Endothelial cell of umbilical vein (primary cell): ENCODE measurements at regions not wholly inside any gene's neighbourhood (a gene's known extent, or its start where the extent isn't known, plus 50 kb on each side); places are given as distances from the start of the nearest gene placed in this dataset.

Source experiments
- BruUV-seq: library from RNA; stranded (reverse); fragments of 400-500 nt; replicated peaks from 2 replicates; lab custom pipeline; 2021; lab: Mats Ljungman, UMichigan
- CTCF ChIA-PET: fragments of 300-600, 350-600 bp; sonication (Branson Sonifier 250); formaldehyde crosslinking; loops from one replicate; lab custom pipeline; 2021; ENCODE audit warnings: antibody characterized with exemption, inconsistent platforms; lab: Charles Lee
- POLR2A ChIA-PET: fragments of 300-600, 350-600 bp; sonication (Branson Sonifier 250); formaldehyde crosslinking; loops from one replicate; lab custom pipeline; 2021; ENCODE audit warnings: antibody characterized with exemption, inconsistent platforms; lab: Charles Lee
- DNase-seq: peaks from one replicate; pipeline ENCODE4 v3.0.0-alpha.2; 2011; ENCODE audit warnings: low read depth, low spot score
- FAIRE-seq: peaks from 2 replicates; lab custom pipeline; 2011; peaks lifted over from hg19 to GRCh38; lab: Jason Lieb, UNC
- H2AFZ ChIP-seq: 2 replicates; pipeline ENCODE4 v1.6.0; 2012; ENCODE audit warnings: low read depth, low read length, control low read depth, inconsistent platforms
- H3K27ac ChIP-seq: 2 replicates; pipeline ENCODE4 v1.5.1; 2011; ENCODE audit warnings: low read depth, mild to moderate bottlenecking, control low read depth, low read length, moderate library complexity; ENCODE audit not compliant: insufficient read depth
- H3K27me3 ChIP-seq, 2 experiments: 2 replicates each; pipeline versions ENCODE4 v1.6.0 to v1.6.1; 2011; ENCODE audit warnings: low read length in 2 of 2, mixed read lengths in 1 of 2; ENCODE audit not compliant: control insufficient read depth in 2 of 2, insufficient read depth in 2 of 2
- H3K36me3 ChIP-seq, 2 experiments: 2 replicates in 1 of 2; 3 replicates in 1 of 2; pipeline ENCODE4 v1.5.1; 2011; ENCODE audit warnings: low read length in 2 of 2, mild to moderate bottlenecking in 1 of 2, moderate library complexity in 1 of 2; ENCODE audit not compliant: control insufficient read depth in 2 of 2, insufficient read depth in 2 of 2; ENCODE audit errors: extremely low read depth in 1 of 2
- H3K4me1 ChIP-seq: 3 replicates; pipeline ENCODE4 v1.5.1; 2011; ENCODE audit warnings: mild to moderate bottlenecking, low read length; ENCODE audit not compliant: control insufficient read depth, insufficient read depth; ENCODE audit errors: extremely low read depth
- H3K4me2 ChIP-seq: 2 replicates; pipeline ENCODE4 v1.6.1; 2011; ENCODE audit warnings: low read length, control low read depth, mixed read lengths; ENCODE audit not compliant: insufficient read depth
- H3K4me3 ChIP-seq, 3 experiments: fragments of 200-600 bp in 1 of 3; sonication (generic), shearing (Covaris generic) in 1 of 3; replicated peaks in 1 of 3; 2 replicates each; pipeline ENCODE4 v1.5.1; 2011 to 2016; ENCODE audit warnings: control low read depth in 3 of 3, low read length in 3 of 3, mild to moderate bottlenecking in 2 of 3, inconsistent platforms in 1 of 3, low read depth in 1 of 3, moderate library complexity in 1 of 3; ENCODE audit not compliant: insufficient read depth in 1 of 3
- H3K79me2 ChIP-seq: 2 replicates; pipeline ENCODE4 v1.6.0; 2012; ENCODE audit warnings: low read length, inconsistent platforms; ENCODE audit not compliant: control insufficient read depth, insufficient read depth
- H3K9ac ChIP-seq: replicated peaks from 2 replicates; pipeline ENCODE3; 2011; ENCODE audit warnings: low read length, control low read depth; ENCODE audit not compliant: insufficient read depth; ENCODE audit errors: extremely low read depth
- H3K9me1 ChIP-seq: replicated peaks from 3 replicates; pipeline ENCODE4 v1.6.0; 2011; ENCODE audit warnings: mild to moderate bottlenecking, low read length; ENCODE audit not compliant: control insufficient read depth, insufficient read depth; ENCODE audit errors: extremely low read depth
- H3K9me3 ChIP-seq: replicated peaks from 2 replicates; pipeline ENCODE4 v1.5.1; 2012; ENCODE audit warnings: low read length, inconsistent platforms; ENCODE audit not compliant: control insufficient read depth, insufficient read depth
- H4K20me1 ChIP-seq: replicated peaks from 2 replicates; pipeline ENCODE3; 2011; ENCODE audit warnings: mild to moderate bottlenecking, low read length; ENCODE audit not compliant: control insufficient read depth, insufficient read depth; ENCODE audit errors: extremely low read depth
- CTCF ChIP-seq, 2 donors: IDR thresholded peaks; 1 replicate in 1 of 2; 2 replicates in 1 of 2; pipeline ENCODE4 v1.5.1; 2011; ENCODE audit warnings: low read length in 2 of 2, mild to moderate bottlenecking in 2 of 2, moderate library complexity in 2 of 2, control low read depth in 1 of 2, inconsistent platforms in 1 of 2, low read depth in 1 of 2; ENCODE audit not compliant: insufficient read depth in 1 of 2; ENCODE audit errors: extremely low read depth in 1 of 2
- EZH2 ChIP-seq: IDR thresholded peaks from 2 replicates; pipeline ENCODE4 v1.6.1; 2012; ENCODE audit warnings: borderline replicate concordance, low read depth, mild to moderate bottlenecking, moderate library complexity, low read length, inconsistent platforms; ENCODE audit not compliant: severe bottlenecking
- FOS ChIP-seq: IDR thresholded peaks from 2 replicates; pipeline ENCODE4 v1.6.1; 2011; ENCODE audit warnings: mild to moderate bottlenecking, low read length, moderate library complexity, borderline replicate concordance; ENCODE audit not compliant: insufficient read depth
- GATA2 ChIP-seq: IDR thresholded peaks from 2 replicates; pipeline ENCODE4 v1.7.0; 2011; ENCODE audit warnings: low read depth, mild to moderate bottlenecking, moderate library complexity, mixed read lengths, low read length; ENCODE audit not compliant: insufficient read length, insufficient read depth
- JUN ChIP-seq: IDR thresholded peaks from 2 replicates; pipeline ENCODE4 v1.6.1; 2011; ENCODE audit warnings: borderline replicate concordance, low read depth; ENCODE audit not compliant: insufficient read length, insufficient read depth
- MAX ChIP-seq: IDR thresholded peaks from 2 replicates; pipeline ENCODE4 v1.6.1; 2011; ENCODE audit not compliant: insufficient read depth, insufficient read length
- MYC ChIP-seq: IDR thresholded peaks from one replicate; pipeline ENCODE4 v1.6.1; 2011; ENCODE audit warnings: mild to moderate bottlenecking, low read depth, low read length
- POLR2A ChIP-seq: IDR thresholded peaks from 2 replicates; pipeline ENCODE4 v1.6.1; 2012; ENCODE audit warnings: low read depth, mild to moderate bottlenecking, control low read depth, low read length
- POLR2AphosphoS5 ChIP-seq: IDR thresholded peaks from 2 replicates; pipeline ENCODE4 v1.6.1; 2012; ENCODE audit warnings: low read depth, mild to moderate bottlenecking, control low read depth, low read length, moderate library complexity; ENCODE audit not compliant: insufficient read depth
- dilution Hi-C: fragments of 300-500 bp; cut with MboI; formaldehyde crosslinking; loops from one replicate; pipeline ENCODE4 v1.15.0; 2019; ENCODE audit warnings: low sequenced_read_pairs; ENCODE audit not compliant: extremely low pct_ligation_motif_present
- intact Hi-C: fragments of 100-400 bp; cut with micrococcal nuclease; formaldehyde crosslinking; loops from one replicate; pipeline ENCODE4 v1.10.0; 2022

GRCh38 chr6:98572579-98572978 lies 261.8 kb upstream of the POU3F2 start:
- no peaks in the 10 kb centered on the region for H3K36me3 ChIP-seq
- H3K4me1 ChIP-seq = no peaks in the 10 kb centered on the region
- dilution Hi-C loops = no loop called here
- intact Hi-C loops = no loop called here
- no peak overlapping the region for H3K4me2 ChIP-seq
- H3K27ac ChIP-seq = no peak overlapping the region
- POLR2A ChIA-PET = no interaction called here
- BruUV-seq = no TSS peak
- H4K20me1 ChIP-seq = no peaks in the 10 kb centered on the region
- DNase-seq = no peak
- no peaks in the 10 kb centered on the region for H3K27me3 ChIP-seq
- no peak overlapping the region for H2AFZ ChIP-seq
- no peak for FAIRE-seq
- H3K9me1 ChIP-seq = no peaks in the 10 kb centered on the region
- H3K4me3 ChIP-seq = no peak overlapping the region
- H3K79me2 ChIP-seq = no peaks in the 10 kb centered on the region
- TF ChIP-seq GATA2 = no peak
- TF ChIP-seq MYC = no peak
- TF ChIP-seq JUN = no peak
- TF ChIP-seq POLR2A = no peak
- TF ChIP-seq EZH2 = no peak
- TF ChIP-seq MAX = no peak
- TF ChIP-seq CTCF (IDR thresholded peaks at IDR 0.05; ENCODE audit: extremely low read depth in 1 of 2, insufficient read depth in 1 of 2, low read depth in 1 of 2, low read length in 2 of 2) = no peak
- no peak for TF ChIP-seq FOS
- TF ChIP-seq POLR2AphosphoS5 = no peak
- H3K9ac ChIP-seq = no peak overlapping the region
- H3K9me3 ChIP-seq = peaks cover 2% of the 10 kb centered on the region
- CTCF ChIA-PET = no interaction called here
